ENCODE measurements at regions not wholly inside any gene's neighbourhood (a gene's known extent, or its start where the extent isn't known, plus 50 kb on each side); places are given as distances from the start of the nearest gene placed in this dataset.

- TF ChIP-seq CTCF (IDR thresholded peaks at IDR 0.05): no peak
- TF ChIP-seq EZH2 (IDR thresholded peaks at IDR 0.05; ENCODE audit: borderline replicate concordance, insufficient read depth, low read depth, low read length, poor library complexity, severe bottlenecking): no peak
Measured at GRCh38 chr10:63843107-63843506, 321.9 kb downstream of the REEP3 start.

Data from B cell (primary cell).